ENCODE measurements at regions not wholly inside any gene's neighbourhood (a gene's known extent, or its start where the extent isn't known, plus 50 kb on each side); places are given as distances from the start of the nearest gene placed in this dataset.

DNA sequence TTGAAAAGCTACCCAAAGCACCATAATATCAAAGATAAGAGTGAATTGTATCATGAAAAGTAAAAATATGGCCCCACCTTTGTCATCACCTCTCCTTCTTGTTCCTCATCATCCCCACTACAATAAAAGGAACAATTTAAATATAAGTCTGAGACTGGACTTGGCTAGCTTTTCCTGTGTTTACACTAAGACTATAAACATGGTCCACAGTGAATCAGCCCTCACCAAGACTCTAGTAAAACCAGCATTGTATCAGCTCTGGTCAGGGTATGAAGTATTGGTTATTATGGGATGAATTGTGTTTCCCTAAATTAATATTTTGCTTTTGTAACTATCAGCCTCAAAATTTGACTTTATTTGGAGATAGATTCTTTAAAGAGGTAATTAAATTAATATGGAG is 105.4 kb downstream of the SLC25A46 start:
- H3K36me3 ChIP-seq: no peaks in the 10 kb centered on the region
- H3K4me1 ChIP-seq: no peaks in the 10 kb centered on the region
- no peak for DNase-seq
- H3K9me3 ChIP-seq: 0 out of 2 replicates have a peak, but pooled peaks cover 2% of the 10 kb centered on the region
- H3K4me3 ChIP-seq (ENCODE audit: low read depth, low read length): no peak overlapping the region
- TF ChIP-seq, protein P1, sequence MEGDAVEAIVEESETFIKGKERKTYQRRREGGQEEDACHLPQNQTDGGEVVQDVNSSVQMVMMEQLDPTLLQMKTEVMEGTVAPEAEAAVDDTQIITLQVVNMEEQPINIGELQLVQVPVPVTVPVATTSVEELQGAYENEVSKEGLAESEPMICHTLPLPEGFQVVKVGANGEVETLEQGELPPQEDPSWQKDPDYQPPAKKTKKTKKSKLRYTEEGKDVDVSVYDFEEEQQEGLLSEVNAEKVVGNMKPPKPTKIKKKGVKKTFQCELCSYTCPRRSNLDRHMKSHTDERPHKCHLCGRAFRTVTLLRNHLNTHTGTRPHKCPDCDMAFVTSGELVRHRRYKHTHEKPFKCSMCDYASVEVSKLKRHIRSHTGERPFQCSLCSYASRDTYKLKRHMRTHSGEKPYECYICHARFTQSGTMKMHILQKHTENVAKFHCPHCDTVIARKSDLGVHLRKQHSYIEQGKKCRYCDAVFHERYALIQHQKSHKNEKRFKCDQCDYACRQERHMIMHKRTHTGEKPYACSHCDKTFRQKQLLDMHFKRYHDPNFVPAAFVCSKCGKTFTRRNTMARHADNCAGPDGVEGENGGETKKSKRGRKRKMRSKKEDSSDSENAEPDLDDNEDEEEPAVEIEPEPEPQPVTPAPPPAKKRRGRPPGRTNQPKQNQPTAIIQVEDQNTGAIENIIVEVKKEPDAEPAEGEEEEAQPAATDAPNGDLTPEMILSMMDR (IDR thresholded peaks at IDR 0.05; ENCODE audit: low read depth, low read length): no peak
- no peaks in the 10 kb centered on the region; the same call in 1 of the 2 replicates for H3K27me3 ChIP-seq

DNA sequence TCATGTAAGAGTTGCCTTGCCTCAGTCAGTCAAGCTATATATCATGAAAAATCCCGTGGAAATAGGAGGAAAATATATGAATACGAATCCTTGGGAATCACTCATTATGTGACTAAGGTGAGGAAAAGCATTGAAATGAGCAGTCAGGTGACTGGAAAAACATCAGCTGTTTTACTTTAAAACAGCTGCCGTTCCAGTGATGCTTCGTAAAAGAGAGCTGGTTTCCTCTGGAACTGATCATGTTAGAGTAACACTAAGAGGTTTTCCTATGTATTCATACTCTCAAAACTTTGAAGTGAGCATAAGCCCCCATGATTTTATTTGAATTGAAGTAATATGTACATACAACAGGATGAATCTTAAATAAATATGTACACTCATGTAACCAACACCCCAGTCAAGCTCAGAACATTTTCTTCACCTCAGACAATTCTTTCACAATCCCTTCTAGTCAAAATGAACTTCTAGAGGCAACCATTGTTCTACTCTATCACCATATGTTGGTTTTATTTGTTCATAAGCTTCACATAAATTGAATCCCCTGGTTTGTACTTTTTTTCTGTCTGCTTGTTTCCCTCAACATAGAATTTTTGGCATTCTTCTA is 107.7 kb downstream of the SLC25A46 start:
- no peak for DNase-seq
- Histone ChIP-seq H3K36me3 (no peaks in the 10 kb centered on the region), H3K9me3 (0 out of 2 replicates have a peak, but pooled peaks cover 2% of the 10 kb centered on the region), H3K27me3 (no peaks in the 10 kb centered on the region; the same call in 1 of the 2 replicates), H3K4me3 (ENCODE audit: low read depth, low read length) (no peak overlapping the region), H3K4me1 (no peaks in the 10 kb centered on the region)
- TF ChIP-seq, protein P1 (IDR thresholded peaks at IDR 0.05; ENCODE audit: low read depth, low read length): no peak

DNA sequence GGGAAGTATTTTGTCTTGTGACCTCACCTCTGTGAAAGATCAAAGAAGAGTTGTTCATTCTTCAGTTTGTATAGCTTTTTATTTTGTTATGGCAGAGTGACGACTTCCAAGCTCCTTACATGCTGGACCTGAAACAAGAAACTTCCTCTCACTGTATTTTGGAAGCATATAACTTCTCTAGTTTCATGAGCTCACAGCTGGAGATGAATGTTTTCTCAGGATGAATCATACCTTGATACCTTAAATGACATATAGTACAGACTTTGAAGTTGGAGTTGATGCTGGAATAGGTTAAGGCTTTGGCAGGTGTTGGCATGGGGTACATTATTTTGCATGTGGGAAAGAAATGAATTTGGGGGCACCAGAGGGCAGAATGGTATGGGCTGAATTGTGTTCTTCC is 112.5 kb downstream of the SLC25A46 start:
- no peaks in the 10 kb centered on the region for H3K4me1 ChIP-seq
- TF ChIP-seq, protein P1 (IDR thresholded peaks at IDR 0.05; ENCODE audit: low read depth, low read length): no peak
- DNase-seq: no peak
- H3K27me3 ChIP-seq: no peaks in the 10 kb centered on the region
- H3K9me3 ChIP-seq: no peaks in the 10 kb centered on the region
- H3K4me3 ChIP-seq (ENCODE audit: low read depth, low read length): no peak overlapping the region
- no peaks in the 10 kb centered on the region for H3K36me3 ChIP-seq

DNA sequence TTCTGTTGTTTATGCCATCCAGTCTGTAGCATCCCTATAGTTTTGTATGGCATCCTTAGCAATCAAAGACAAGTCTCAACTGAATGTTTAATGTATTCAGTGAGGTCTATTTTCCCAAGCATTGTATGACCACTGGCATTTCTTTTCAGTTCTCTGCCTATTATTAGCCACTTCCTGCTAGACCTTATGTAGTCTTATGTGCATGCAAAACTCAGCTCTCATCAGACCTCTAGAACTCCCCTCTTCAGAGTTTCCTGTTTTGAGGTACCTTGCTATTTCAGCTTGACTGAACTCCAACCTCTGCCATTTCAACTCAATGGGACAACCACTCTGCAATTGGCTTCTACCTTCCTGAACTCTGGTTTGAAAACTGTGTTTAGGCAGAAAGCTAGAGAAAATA is 113.2 kb downstream of the SLC25A46 start:
- H3K9me3 ChIP-seq: no peaks in the 10 kb centered on the region
- H3K4me3 ChIP-seq (ENCODE audit: low read depth, low read length): no peak overlapping the region
- no peaks in the 10 kb centered on the region for H3K27me3 ChIP-seq
- TF ChIP-seq, protein P1 (IDR thresholded peaks at IDR 0.05; ENCODE audit: low read depth, low read length): no peak
- H3K36me3 ChIP-seq: no peaks in the 10 kb centered on the region
- DNase-seq: no peak
- H3K4me1 ChIP-seq: no peaks in the 10 kb centered on the region

DNA sequence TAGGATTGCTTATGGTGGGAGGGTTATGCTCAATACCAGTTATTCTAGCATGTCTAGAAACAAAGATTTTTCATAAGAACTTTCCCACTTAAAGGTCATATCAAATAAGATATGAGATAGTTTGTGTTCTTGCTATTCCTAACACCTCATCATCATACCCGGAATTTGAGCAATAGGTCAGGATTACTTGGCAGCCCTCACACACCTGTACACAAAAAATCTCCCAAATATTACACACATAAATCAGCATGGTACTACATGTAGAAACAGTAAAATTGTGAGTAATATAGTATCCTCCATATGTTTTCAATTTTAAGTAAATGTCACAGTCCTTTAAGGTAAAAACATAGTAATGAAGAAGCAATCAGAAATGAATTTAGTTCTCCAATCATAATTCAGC is 113.7 kb downstream of the SLC25A46 start:
- Histone ChIP-seq H3K4me1 (no peaks in the 10 kb centered on the region), H3K4me3 (ENCODE audit: low read depth, low read length) (no peak overlapping the region), H3K9me3 (no peaks in the 10 kb centered on the region), H3K36me3 (no peaks in the 10 kb centered on the region), H3K27me3 (no peaks in the 10 kb centered on the region)
- no peak for DNase-seq
- TF ChIP-seq, protein P1 (IDR thresholded peaks at IDR 0.05; ENCODE audit: low read depth, low read length): no peak

DNA sequence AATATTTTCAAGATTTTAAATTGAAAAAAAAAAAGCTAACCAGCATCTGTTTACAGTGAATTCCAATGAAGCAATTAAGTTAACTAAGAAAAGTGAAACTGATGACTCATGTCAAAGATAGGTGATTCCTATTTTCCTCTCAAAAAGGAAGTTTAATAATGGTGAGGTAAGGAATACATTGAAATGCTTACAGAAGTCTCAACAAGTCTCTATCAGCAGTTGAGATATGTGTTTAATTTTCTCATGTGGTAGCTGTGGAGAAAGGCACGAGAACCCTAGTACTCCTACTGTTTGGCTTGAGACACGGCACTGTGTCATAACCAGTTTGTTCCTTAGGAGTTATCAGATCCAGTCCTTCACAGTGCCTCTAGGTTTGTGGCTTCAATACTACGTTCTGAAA is 114.5 kb downstream of the SLC25A46 start:
- no peaks in the 10 kb centered on the region for H3K9me3 ChIP-seq
- TF ChIP-seq, protein P1 (IDR thresholded peaks at IDR 0.05; ENCODE audit: low read depth, low read length): no peak
- no peak overlapping the region for H3K4me3 ChIP-seq (ENCODE audit: low read depth, low read length)
- no peak for DNase-seq
- no peaks in the 10 kb centered on the region for H3K36me3 ChIP-seq
- H3K27me3 ChIP-seq: no peaks in the 10 kb centered on the region
- H3K4me1 ChIP-seq: no peaks in the 10 kb centered on the region
